Loucy (cell line): ENCODE measurements at regions not wholly inside any gene's neighbourhood (a gene's known extent, or its start where the extent isn't known, plus 50 kb on each side); places are given as distances from the start of the nearest gene placed in this dataset.

Experiments used
- EZH2phosphoT487 ChIP-seq: fragments of 200-600 bp; IDR thresholded peaks from 2 replicates; pipeline ENCODE4 v1.6.1; 2018; ENCODE audit warnings: antibody characterized with exemption, mild to moderate bottlenecking, moderate library complexity, borderline replicate concordance
- TF ChIP-seq, protein P1 (sequence below): fragments of 200-600 bp; sonication (generic); conservative IDR thresholded peaks from 2 replicates; pipeline ENCODE4 v1.5.1; 2014; ENCODE audit warnings: mild to moderate bottlenecking, antibody characterized with exemption, low read length

DNA sequence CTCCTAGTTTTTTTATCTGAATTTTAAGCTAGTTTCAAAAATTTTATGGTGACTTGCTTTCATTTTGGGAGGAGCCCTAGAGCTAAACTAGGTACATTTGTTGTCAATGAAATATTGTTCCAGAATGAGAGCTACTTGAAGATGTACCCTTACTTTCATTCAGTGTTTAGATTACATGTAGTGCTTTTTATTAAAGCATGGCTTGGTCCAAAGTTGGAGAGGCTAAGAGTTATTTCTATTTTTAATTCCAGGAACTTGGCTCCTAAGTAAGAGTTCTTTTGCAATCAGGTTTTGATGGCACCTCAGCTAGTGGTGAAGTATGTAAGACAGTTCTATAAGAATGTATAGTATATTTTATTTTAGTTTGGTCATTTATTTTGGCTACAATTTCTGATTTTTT lies 165.5 kb downstream of the PRR32 start:
- TF ChIP-seq, protein P1, sequence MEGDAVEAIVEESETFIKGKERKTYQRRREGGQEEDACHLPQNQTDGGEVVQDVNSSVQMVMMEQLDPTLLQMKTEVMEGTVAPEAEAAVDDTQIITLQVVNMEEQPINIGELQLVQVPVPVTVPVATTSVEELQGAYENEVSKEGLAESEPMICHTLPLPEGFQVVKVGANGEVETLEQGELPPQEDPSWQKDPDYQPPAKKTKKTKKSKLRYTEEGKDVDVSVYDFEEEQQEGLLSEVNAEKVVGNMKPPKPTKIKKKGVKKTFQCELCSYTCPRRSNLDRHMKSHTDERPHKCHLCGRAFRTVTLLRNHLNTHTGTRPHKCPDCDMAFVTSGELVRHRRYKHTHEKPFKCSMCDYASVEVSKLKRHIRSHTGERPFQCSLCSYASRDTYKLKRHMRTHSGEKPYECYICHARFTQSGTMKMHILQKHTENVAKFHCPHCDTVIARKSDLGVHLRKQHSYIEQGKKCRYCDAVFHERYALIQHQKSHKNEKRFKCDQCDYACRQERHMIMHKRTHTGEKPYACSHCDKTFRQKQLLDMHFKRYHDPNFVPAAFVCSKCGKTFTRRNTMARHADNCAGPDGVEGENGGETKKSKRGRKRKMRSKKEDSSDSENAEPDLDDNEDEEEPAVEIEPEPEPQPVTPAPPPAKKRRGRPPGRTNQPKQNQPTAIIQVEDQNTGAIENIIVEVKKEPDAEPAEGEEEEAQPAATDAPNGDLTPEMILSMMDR = no peak
- TF ChIP-seq EZH2phosphoT487 = no peak
